ENCODE measurements at regions not wholly inside any gene's neighbourhood (a gene's known extent, or its start where the extent isn't known, plus 50 kb on each side); places are given as distances from the start of the nearest gene placed in this dataset.

DNA sequence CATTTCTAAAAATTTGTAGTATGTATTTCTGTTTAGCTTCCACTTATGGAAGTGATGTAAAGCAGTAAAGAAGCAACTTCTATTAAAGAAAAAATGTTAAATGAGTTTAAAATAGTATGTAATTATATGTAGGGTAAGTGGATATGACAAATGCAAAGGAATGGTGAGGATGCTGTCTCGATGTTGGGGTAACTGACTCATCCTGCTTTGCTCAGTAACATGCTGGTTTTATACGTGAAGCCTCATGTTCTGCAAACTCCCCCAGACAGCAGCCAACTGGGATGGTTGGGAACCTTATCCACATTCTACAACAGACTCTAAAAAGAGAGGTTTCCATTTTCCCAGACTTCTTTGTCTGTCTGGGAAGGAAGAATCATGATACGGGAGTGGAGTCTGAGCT, 1006.4 kb upstream of the TMEM132C start:
- Mint-ChIP-seq H3K4me1 (no peaks in the 10 kb centered on the region), H3K9me3 (no peaks in the 10 kb centered on the region), H3K4me3 (no peak overlapping the region), H3K36me3 (no peaks in the 10 kb centered on the region), H3K27ac (no peak overlapping the region), H3K27me3 (no peaks in the 10 kb centered on the region)

DNA sequence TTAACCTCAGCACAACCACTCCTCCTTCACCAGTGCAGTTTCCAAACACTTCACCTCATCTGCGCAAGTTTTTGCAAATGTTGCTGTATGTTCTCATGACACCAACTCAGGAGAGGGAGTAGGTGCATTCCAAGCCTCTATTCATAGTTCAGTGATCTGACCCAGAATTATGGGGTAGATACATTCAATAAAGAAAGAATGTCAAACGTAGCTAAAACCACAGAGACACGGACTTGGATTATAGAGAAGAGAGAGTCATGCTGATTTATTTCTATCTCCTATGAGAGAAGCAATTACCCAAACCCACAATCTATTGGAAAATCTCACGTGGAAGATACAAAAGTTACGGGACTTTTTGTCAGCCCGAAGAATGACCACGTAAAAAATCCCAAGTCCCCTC, 1006.0 kb upstream of the TMEM132C start:
- Mint-ChIP-seq H3K9me3 (no peaks in the 10 kb centered on the region), H3K36me3 (no peaks in the 10 kb centered on the region), H3K4me3 (no peak overlapping the region), H3K27me3 (no peaks in the 10 kb centered on the region), H3K27ac (no peak overlapping the region), H3K4me1 (no peaks in the 10 kb centered on the region)

DNA sequence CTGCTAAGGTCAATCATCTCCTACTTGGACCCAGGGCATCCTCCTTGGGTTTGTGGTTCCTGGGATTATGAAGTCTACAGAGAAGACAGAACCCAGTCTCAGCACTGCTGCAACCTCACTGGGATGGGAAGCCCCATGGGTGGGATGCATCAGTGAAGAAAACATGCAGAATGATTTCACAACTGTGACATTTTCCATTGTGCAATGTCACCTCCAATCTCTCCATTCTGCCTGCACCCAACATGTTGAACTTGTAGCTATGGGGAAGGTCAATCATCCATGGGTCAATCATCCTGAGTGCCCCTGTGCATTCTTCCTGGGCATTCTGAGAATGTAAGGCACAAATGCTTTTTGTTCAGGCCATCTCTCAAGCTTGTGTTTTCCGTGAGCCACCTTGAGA, 1004.4 kb upstream of the TMEM132C start:
- Mint-ChIP-seq H3K4me3 (no peak overlapping the region), H3K4me1 (no peaks in the 10 kb centered on the region), H3K27me3 (no peaks in the 10 kb centered on the region), H3K27ac (no peak overlapping the region), H3K36me3 (no peaks in the 10 kb centered on the region), H3K9me3 (no peaks in the 10 kb centered on the region)

DNA sequence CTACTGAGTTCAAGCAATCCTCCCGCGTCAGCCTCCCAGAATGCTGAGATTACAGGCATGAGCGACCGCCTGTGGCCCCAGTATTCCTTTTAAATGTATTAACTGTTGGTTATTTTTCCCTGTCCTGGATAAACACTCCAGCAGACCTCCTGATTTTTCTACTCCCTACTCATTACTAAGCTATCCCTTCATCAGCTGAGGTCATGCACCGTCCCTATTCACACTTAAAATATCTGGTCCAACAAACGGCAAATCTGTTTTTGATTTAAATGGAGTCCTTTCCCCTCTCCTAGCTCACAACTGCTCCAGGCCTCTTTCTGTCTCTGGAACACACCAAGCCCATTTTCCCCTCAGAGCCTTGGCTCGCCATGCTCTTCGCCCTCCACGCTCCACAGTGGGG, 1003.3 kb upstream of the TMEM132C start:
- H3K4me3 Mint-ChIP-seq: no peak overlapping the region
- no peaks in the 10 kb centered on the region for H3K4me1 Mint-ChIP-seq
- H3K36me3 Mint-ChIP-seq: no peaks in the 10 kb centered on the region
- no peak overlapping the region for H3K27ac Mint-ChIP-seq
- H3K9me3 Mint-ChIP-seq: no peaks in the 10 kb centered on the region
- H3K27me3 Mint-ChIP-seq: no peaks in the 10 kb centered on the region

DNA sequence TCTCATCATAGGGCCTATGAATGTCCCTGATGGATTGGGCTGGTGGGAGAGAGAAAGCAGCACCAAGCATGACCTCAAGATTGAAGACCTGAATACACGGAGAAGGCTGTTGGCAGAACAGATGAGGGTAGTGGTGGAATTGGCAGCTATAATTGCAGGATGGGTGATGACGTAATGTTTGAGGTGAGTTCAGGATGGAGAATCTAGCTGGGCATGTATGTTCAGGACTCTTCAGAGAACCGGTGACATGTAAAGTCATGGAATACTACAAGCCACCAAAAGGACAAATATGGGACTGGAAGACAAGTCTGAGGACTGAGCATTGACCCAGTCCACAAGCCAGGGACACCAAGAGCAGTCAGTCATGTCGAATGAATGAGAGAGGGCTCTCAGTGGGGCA, 999.8 kb upstream of the TMEM132C start:
- no peaks in the 10 kb centered on the region for H3K4me1 Mint-ChIP-seq

DNA sequence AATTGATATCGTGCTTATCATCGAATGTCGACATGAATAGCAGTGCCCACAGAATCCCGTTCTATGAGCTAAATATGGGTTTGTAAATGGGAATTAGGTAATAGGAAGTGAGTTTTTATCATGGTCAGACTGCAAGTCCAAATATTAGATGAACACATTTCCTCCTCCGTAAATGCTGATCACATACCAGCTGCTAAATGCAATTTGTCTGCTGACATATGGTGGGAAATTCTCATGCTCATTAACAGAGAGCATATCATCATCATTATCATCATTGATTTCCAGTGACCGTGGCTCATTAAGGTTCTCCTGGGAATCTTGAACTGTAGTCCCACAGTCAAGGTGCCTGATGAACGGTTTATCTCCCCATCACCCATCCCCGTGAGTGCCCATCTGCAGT, 998.8 kb upstream of the TMEM132C start:
- H3K4me1 Mint-ChIP-seq: no peaks in the 10 kb centered on the region
- no peak overlapping the region for H3K27ac Mint-ChIP-seq
- H3K4me3 Mint-ChIP-seq: no peak overlapping the region
- H3K27me3 Mint-ChIP-seq: peaks cover 3% of the 10 kb centered on the region
- H3K9me3 Mint-ChIP-seq: no peaks in the 10 kb centered on the region
- H3K36me3 Mint-ChIP-seq: no peaks in the 10 kb centered on the region

More for the DNA sequence above, 999.8 kb upstream of the TMEM132C start:
- Mint-ChIP-seq H3K9me3 (no peaks in the 10 kb centered on the region), H3K36me3 (no peaks in the 10 kb centered on the region), H3K27me3 (peaks cover 3% of the 10 kb centered on the region), H3K4me3 (no peak overlapping the region), H3K27ac (no peak overlapping the region)

DNA sequence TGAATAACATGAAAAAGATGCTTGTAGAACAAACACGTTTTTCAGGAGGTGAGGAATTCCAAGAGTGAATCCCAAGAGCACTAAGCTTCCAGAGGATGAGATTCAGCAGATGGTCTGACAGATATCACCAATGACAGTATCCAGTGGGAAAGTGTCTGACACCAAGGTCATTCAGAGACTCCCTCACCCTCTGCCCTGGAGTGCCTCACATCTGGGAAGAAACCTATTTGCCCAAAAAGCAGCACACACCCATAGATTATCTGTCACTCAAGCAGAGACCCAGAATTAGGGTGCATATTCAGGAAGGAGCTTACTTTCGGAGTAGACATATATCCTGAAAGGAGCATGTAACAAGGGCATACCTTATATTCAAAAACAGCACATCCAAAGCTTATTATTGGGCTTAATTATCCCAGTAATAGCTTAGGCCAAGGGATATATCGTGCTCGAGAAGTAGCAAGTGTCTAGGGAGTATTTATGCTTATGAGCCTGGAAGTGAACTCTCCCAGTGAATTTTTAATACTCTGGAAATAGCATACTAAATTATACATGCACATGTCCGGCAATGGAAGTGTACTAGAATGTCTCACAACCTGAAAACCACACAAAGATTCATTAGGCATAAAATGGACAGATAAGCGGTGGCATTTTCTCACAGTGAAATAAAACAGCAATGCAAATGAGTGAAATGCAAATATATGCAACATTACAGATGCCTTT, 998.1 kb upstream of the TMEM132C start:
- Mint-ChIP-seq H3K27ac (no peak overlapping the region), H3K4me3 (no peak overlapping the region), H3K4me1 (no peaks in the 10 kb centered on the region), H3K36me3 (no peaks in the 10 kb centered on the region), H3K9me3 (no peaks in the 10 kb centered on the region), H3K27me3 (peaks cover 3% of the 10 kb centered on the region)

DNA sequence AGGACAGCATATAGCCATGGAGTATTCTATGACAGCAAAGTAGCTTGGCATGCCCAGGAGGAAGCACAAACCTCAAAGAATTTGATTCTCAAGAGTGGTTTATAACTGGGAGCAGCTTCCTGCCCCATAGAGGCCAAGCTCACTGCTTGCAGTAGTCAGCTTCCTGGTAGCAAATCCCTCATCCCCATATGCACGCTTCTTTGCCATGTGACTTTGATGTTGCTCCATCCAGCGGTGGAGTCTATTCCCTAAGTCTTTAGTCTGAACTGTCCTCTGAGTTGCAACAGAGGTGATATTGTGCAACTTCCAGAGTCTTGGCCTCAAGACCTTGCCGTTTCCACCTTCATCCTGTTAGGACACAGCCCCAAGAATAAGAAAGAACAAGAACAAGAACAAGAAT, 996.8 kb upstream of the TMEM132C start:
- peaks cover 3% of the 10 kb centered on the region for H3K27me3 Mint-ChIP-seq
- no peaks in the 10 kb centered on the region for H3K9me3 Mint-ChIP-seq
- no peak overlapping the region for H3K27ac Mint-ChIP-seq
- H3K4me1 Mint-ChIP-seq: no peaks in the 10 kb centered on the region
- no peaks in the 10 kb centered on the region for H3K36me3 Mint-ChIP-seq
- H3K4me3 Mint-ChIP-seq: no peak overlapping the region

DNA sequence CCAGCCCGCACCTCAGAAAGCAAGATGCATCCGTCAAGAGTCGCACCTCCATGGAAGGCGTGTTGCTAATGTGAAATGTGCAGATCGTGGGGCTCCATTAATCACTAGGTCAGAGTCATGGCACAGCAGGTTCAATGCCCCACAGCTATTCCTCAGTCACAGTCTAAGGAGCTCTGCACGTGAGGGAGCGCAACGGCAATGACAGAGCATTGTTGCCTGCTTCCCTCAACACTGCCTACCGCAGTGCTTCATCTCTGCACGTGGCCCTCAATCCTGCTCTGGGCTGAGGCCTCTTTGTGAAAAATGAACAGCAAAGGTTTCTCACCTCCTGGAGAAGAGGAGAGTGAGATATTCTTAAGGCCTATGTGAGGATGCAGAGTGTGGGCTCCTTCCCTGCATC, 995.2 kb upstream of the TMEM132C start:
- Mint-ChIP-seq H3K36me3 (no peaks in the 10 kb centered on the region), H3K4me1 (no peaks in the 10 kb centered on the region), H3K27me3 (peaks cover 6% of the 10 kb centered on the region), H3K4me3 (no peak overlapping the region), H3K27ac (no peak overlapping the region), H3K9me3 (no peaks in the 10 kb centered on the region)

DNA sequence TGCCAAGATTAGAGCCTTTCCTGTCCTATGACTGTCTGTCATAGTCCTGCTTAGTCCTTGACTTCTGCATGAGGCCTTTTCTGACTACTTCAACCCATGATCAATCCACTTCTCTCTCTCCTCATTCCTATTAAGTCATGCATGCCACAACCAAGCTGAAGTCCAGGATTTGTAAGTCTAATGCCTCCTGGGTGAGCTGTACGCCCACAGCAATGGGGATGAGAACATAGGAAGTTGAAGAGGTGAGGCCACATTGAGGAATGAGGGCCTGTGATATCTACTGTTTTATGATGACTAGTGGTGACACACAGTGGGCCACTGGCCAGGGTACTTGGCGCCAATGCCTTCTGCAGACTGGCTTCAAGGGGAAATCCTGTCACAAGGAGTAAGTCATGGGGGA, 994.1 kb upstream of the TMEM132C start:
- peaks cover 9% of the 10 kb centered on the region for H3K27me3 Mint-ChIP-seq
- H3K36me3 Mint-ChIP-seq: no peaks in the 10 kb centered on the region
- H3K9me3 Mint-ChIP-seq: no peaks in the 10 kb centered on the region
- no peak overlapping the region for H3K4me3 Mint-ChIP-seq
- no peak overlapping the region for H3K27ac Mint-ChIP-seq
- no peaks in the 10 kb centered on the region for H3K4me1 Mint-ChIP-seq

DNA sequence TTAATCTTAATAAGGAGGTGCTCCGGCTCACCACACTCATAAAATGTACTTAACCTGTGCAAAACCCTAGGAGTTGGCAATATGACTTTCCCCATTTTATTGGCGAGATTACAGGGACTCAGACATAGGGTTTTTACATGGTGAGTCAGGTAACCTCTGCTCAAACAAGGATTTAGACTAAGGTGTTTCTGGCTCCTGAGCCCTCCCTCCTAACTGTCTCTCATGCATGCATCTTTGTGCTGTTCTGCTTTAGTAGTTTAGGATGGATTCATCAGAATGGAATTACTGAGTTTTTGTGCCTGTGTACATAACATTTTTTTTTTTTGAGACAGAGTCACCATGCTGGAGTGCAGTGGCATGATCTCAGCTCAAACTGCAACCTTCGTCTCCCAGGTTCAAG, 993.3 kb upstream of the TMEM132C start:
- H3K4me1 Mint-ChIP-seq: no peaks in the 10 kb centered on the region
- no peak overlapping the region for H3K4me3 Mint-ChIP-seq
- H3K36me3 Mint-ChIP-seq: no peaks in the 10 kb centered on the region
- H3K9me3 Mint-ChIP-seq: no peaks in the 10 kb centered on the region
- H3K27me3 Mint-ChIP-seq: peaks cover 12% of the 10 kb centered on the region
- H3K27ac Mint-ChIP-seq: no peak overlapping the region

DNA sequence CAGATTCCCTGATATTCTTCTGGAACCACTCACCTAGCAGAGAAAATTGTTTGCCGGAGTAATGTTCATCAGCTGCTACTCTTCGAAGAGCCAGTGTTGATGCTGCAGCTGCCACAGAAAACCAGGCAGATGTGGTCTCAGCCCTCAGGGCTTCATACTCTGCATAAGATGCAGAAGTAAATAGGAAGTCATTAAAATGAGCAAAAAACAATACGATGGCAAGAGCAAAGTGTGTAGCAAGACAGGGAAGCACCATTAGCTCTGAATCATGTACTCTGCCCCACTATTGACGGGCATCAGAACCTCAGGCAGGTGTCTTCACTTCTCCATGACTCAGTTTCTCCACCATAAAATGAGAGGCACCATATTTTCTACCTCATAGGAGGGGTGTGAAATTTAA, 991.6 kb upstream of the TMEM132C start:
- Mint-ChIP-seq H3K27ac (no peak overlapping the region), H3K9me3 (no peaks in the 10 kb centered on the region), H3K4me1 (no peaks in the 10 kb centered on the region), H3K4me3 (no peak overlapping the region), H3K36me3 (no peaks in the 10 kb centered on the region), H3K27me3 (peaks cover 11% of the 10 kb centered on the region)

DNA sequence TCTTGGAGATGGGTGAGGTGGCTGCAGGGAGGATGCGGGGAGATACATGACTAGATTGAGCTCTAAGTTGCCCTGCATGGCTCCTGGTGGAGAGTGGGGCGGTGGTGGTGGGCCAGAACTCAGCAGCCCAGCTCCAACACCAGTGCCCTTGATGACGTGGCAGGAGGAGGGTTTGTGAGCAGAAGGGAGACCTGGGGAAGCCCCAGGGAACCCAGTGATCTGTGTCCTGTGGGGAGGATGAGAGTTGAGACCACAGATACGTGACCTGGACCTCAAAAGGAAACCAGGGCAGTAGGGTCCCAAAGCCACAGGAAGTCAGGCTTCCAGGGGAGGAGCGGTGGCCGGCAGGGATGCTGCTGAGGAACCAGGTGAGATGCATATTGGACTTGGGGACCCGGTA, 989.1 kb upstream of the TMEM132C start:
- Mint-ChIP-seq H3K27ac (no peak overlapping the region), H3K9me3 (no peaks in the 10 kb centered on the region), H3K27me3 (peaks cover 9% of the 10 kb centered on the region)

DNA sequence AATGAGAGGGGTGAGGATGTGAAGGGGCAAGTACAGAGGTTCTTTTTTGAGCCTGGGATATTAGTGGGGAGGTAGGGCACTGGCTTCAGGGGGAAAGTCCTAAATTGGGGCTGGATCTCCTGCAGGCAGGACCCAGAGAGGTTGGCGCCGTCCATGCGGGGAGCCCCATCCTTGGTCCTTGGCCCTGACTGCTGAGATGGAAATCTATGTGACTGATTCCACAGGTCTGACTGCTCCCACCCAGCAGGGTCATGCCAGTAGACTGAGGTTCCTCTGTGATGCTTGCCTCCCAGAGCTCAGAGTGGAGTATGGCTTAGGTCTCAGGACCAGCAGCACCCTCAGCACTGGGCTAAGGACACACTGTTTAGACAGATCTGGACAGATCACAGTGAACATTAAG, 988.6 kb upstream of the TMEM132C start:
- Mint-ChIP-seq H3K4me3 (no peak overlapping the region), H3K9me3 (no peaks in the 10 kb centered on the region), H3K27ac (no peak overlapping the region), H3K36me3 (no peaks in the 10 kb centered on the region), H3K4me1 (no peaks in the 10 kb centered on the region), H3K27me3 (peaks cover 9% of the 10 kb centered on the region)

More for the DNA sequence above, 989.1 kb upstream of the TMEM132C start:
- Mint-ChIP-seq H3K4me3 (no peak overlapping the region), H3K36me3 (no peaks in the 10 kb centered on the region), H3K4me1 (no peaks in the 10 kb centered on the region)

DNA sequence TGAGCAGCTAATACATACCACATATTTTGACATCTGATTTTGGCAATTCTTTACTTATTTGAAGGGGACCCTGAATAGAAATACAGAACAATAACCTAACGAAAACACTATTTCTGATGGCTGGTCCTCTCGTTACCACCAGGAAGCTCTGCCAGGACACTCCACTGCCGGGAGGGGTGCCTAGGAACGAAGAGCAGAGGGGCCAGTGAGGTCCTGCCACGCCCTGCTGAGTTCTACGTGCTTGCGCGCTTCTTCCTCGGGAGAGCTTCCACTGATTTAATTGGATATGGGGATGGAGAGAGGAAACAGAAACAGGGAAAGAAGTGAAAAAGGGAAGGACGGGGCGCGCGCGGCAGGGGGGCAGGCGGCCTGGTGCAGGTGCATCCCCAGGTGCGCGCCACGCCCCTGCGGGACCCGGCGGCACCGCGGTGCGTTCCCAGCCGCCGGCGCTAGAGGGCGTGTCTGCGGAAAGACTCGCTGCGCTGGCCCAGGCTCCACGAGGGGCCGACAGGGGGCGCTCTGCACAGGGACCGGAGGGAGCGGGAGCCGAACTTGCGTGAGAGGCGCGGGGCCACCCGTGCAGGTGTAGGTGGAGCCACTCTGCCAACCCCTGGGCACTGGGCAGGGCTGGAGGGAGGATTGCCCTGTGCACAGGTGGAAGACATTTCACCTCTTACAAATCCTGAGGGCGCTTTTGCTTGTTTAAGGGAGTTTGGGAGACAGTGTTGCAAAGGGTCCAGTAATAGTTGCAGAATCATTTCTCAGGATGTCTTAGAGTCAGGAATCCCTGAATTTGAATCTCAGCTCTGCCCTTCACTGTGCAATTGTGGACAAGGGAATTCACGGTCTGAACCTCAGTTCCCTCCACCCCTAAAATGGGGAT, 986.3 kb upstream of the TMEM132C start:
- no peaks in the 10 kb centered on the region for H3K4me1 Mint-ChIP-seq
- no peaks in the 10 kb centered on the region for H3K9me3 Mint-ChIP-seq
- peaks cover 9% of the 10 kb centered on the region for H3K27me3 Mint-ChIP-seq
- no peaks in the 10 kb centered on the region for H3K36me3 Mint-ChIP-seq
- no peak overlapping the region for H3K4me3 Mint-ChIP-seq
- no peak overlapping the region for H3K27ac Mint-ChIP-seq

DNA sequence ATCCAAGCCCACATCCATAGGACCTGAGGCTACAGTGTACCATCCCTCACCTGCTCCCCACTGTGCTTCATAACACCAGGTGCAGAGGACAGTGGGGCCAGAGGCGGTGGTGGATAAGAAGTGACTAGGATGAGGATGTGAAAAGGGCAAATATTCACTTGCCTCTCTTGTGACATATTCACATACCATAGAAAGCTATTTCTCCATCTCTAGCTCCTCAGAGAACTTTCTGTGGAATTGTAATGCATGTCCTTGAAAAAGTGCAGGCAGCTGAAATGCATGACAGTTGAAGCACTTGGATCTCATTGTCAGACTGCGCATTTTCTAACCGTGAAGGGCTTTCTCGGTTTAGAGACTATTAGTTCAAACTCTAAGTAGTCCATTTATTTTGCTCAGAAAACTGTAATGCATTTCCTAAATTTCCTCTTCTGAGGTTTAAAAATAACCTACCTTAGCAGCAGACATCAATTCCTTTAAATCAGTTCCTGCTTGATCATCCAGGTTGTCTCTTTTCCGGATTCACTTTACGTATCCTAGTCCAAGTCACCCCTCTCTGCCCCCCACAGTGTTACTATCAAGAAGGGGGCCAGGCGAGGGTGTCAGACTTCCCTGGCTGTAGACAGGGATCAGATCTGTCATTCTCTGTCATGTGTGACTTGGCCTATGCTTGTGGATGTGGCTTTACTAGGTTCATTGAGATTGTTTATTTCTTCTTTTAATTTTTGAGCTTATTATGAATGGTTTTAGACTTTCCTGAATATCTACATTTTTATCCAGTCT, 984.0 kb upstream of the TMEM132C start:
- Mint-ChIP-seq H3K36me3 (no peaks in the 10 kb centered on the region), H3K4me1 (no peaks in the 10 kb centered on the region), H3K27ac (no peak overlapping the region), H3K27me3 (peaks cover 2% of the 10 kb centered on the region), H3K9me3 (no peaks in the 10 kb centered on the region), H3K4me3 (no peak overlapping the region)
